ENCODE measurements at regions not wholly inside any gene's neighbourhood (a gene's known extent, or its start where the extent isn't known, plus 50 kb on each side); places are given as distances from the start of the nearest gene placed in this dataset.

- in situ Hi-C loops (cut with MboI; ENCODE audit: low pct_unique_long_range_greater_than_20kb, low sequenced_read_pairs, unreplicated experiment), result no loop called here
Observed at GRCh38 chr17:77315010-77315409, 174.2 kb downstream of the SEC14L1 start.

GRCh38 chr17:77315551-77316190 lies 174.9 kb downstream of the SEC14L1 start:
- DNase-seq (ENCODE audit: low spot score), result no peak
- in situ Hi-C loops (cut with MboI; ENCODE audit: low pct_unique_long_range_greater_than_20kb, low sequenced_read_pairs, unreplicated experiment), result no loop called here
- no peak for TF ChIP-seq CTCF (IDR thresholded peaks at IDR 0.05; ENCODE audit: extremely low read depth, insufficient read depth, missing control alignments)

More at GRCh38 chr17:77315010-77315409, 174.2 kb downstream of the SEC14L1 start:
- DNase-seq (ENCODE audit: low spot score), result no peak
- no peak for TF ChIP-seq CTCF (IDR thresholded peaks at IDR 0.05; ENCODE audit: extremely low read depth, insufficient read depth, missing control alignments)

- DNase-seq (ENCODE audit: low spot score), result no peak
Observed at GRCh38 chr17:77316191-77316641, 175.4 kb downstream of the SEC14L1 start.

GRCh38 chr17:77316651-77317050 lies 175.9 kb downstream of the SEC14L1 start:
- in situ Hi-C loops (cut with MboI; ENCODE audit: low pct_unique_long_range_greater_than_20kb, low sequenced_read_pairs, unreplicated experiment), result no loop called here
- no peak for DNase-seq (ENCODE audit: low spot score)
- TF ChIP-seq CTCF (IDR thresholded peaks at IDR 0.05; ENCODE audit: extremely low read depth, insufficient read depth, missing control alignments), result no peak

More at GRCh38 chr17:77316191-77316641, 175.4 kb downstream of the SEC14L1 start:
- no peak for TF ChIP-seq CTCF (IDR thresholded peaks at IDR 0.05; ENCODE audit: extremely low read depth, insufficient read depth, missing control alignments)
- in situ Hi-C loops (cut with MboI; ENCODE audit: low pct_unique_long_range_greater_than_20kb, low sequenced_read_pairs, unreplicated experiment), result no loop called here

- no peak for TF ChIP-seq CTCF (IDR thresholded peaks at IDR 0.05; ENCODE audit: extremely low read depth, insufficient read depth, missing control alignments)
- in situ Hi-C loops (cut with MboI; ENCODE audit: low pct_unique_long_range_greater_than_20kb, low sequenced_read_pairs, unreplicated experiment), result no loop called here
- DNase-seq (ENCODE audit: low spot score), result no peak
Observed at GRCh38 chr17:77317091-77317750, 176.5 kb downstream of the SEC14L1 start.

GRCh38 chr17:77318021-77318420 lies 177.3 kb downstream of the SEC14L1 start:
- in situ Hi-C loops (cut with MboI; ENCODE audit: low pct_unique_long_range_greater_than_20kb, low sequenced_read_pairs, unreplicated experiment), result no loop called here
- TF ChIP-seq CTCF (IDR thresholded peaks at IDR 0.05; ENCODE audit: extremely low read depth, insufficient read depth, missing control alignments), result no peak
- DNase-seq (ENCODE audit: low spot score), result no peak

Data from GM13977 (cell line).